ENCODE measurements at regions not wholly inside any gene's neighbourhood (a gene's known extent, or its start where the extent isn't known, plus 50 kb on each side); places are given as distances from the start of the nearest gene placed in this dataset.

DNA sequence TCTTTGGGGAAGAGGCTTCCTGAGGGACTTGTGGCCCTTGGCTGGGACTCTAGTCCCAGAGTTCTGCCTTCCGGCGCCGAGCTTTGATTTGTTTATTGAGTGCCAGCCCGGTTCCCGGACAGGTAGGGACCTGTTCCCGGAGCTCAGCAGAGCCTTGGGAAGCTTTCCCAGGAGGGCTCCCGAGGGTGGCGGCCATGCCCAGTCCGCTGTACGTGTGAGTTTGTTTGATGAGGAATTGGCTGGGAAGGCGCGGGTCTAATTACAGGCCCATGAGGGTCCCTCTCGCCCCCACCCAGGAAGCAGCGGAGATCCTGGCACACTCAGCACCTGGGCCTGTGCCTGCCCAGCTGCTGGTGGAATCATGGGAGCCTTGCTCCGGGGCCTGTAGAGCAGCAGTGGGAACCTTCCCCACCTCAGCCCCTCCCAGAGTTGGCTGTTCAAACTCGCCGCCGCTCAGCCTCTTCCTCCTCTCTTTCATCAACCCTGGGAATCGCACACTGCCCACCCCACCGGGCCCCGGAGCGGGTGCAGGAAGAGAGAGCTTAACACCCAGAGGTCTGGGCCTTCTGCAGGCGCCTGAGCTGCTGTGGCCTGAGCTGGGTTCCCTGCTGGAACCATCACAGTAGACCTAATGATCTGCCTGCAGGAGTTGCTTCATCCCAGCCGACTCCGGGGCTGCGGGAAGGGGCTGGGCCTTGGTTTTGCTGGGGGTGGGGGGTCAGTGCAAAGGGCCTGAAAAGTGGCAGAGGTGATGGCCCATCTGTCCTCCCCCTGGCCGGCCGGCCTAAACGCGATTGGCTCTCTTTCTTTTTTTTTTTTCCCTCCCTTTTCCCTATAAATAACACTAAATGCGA is 313.7 kb downstream of the SEC14L1 start:
- no peak for DNase-seq (ENCODE audit: low read depth in 2 of 3, low spot score in 1 of 3)

DNA sequence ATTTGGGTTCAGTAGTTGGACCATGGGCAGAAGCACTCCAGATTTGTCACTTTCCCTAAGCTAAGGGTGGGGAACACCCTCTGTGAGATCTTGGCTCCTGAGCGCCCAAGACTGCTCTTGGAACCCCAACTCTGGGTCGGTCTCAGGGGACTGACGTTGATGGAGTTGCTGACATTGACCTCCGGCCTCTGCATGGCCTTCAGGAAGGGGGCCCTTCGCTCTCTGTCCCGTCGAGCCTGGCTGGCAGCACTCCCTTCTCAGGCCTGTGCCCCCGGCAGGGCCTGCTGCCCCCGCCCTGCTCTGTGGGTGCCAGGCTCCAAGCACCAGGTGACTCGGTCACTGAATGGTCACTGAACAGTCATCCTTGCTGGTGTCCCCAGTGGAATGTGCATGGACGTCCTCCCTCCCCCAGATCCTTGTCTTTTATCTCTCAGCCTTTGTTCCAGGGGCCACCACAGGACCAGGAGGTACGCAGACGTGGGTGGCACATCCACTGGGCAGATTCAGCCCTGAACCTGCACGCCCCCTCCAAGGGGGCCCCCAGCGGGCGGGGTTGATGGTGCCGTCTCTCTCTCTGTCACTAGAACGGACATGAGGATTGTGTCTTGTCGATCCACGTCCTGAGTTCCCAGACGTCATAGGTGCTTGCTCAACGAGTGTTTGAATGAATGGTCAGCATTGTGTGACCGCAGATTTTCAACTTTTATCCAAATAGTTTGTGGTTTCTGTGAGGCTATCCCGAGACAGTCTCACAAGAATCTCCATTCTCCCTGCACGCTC is 314.5 kb downstream of the SEC14L1 start:
- DNase-seq (ENCODE audit: low read depth in 2 of 3, low spot score in 1 of 3), result no peak

DNA sequence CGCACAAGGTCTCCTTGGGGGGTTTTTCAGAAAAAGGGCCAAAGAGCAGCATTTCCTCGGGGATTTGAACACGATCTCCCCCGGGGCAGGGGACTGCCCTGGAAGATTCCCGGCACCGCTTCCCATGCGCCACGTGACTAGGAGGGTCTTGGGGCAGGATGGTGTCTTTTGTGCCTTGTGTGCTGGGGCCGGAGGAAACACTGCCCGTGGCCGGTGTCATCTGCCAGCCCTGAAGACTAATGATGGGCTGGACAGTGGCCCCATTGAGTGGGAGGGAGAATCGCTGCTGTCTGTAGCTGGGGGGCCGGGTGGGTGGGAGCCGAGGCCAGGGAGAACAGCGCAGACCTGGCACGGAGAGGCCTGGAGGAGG is 315.1 kb downstream of the SEC14L1 start:
- DNase-seq (ENCODE audit: low read depth in 2 of 3, low spot score in 1 of 3), result no peak

DNA sequence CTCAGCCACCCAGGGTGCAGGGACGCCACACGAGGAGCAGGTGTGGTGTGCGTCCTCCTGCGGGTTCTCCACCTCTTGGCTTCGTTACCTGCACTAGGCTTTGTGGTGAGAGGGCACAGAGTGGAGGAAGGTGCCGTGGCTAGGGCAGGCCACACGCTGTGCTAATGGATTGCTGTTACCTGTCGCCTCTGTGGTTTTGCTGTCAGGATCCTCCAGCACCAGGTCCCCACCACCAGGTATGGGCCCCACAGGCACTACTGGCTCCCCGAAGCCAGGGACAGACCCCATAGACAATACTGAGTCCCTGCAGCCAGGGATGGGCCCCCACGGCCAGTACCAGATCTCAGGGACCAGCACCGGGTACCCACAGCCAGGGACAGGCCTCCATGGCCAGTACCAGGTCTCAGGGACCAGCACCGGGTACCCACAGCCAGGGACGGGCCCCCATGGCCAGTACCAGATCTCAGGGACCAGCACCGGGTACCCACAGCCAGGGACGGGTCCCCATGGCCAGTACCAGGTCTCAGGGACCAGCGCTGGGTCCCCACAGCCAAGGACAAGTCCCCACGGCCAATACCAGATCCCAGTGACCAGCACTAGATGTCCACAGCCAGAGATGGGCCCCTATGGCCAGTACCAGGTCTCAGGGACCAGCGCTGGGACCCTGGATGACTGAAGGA is 315.6 kb downstream of the SEC14L1 start:
- DNase-seq (ENCODE audit: low read depth in 2 of 3, low spot score in 1 of 3), result no peak

DNA sequence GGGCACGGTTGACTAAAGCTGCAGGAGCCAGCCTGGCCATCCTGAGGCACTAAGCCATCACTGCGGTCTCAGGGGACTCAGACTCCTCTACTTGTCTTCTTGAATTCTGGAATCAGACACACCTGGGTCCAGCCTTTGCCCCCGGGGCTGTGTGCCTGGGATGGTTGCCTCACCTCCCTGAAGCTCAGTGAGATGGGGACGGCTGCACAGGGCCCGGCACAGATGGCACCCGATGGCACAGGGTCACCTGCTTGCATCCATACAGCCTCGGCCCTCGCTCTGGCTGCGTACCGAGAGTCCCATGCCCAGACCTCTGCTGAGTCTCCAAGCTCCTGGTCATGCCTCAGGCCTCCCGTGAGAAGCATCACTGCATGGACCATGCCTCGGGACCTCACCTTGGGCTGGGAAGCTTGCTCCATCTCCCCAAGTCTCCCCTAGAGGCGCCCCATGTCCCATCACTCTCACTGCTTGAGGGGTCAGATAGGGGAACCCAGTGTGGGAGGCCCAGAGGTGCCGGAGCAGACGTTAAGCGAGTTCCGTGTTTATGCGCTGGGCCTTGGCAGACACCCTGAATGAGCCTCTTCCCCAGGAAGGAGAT is 316.3 kb downstream of the SEC14L1 start:
- no peak for DNase-seq (ENCODE audit: low read depth in 2 of 3, low spot score in 1 of 3)

DNA sequence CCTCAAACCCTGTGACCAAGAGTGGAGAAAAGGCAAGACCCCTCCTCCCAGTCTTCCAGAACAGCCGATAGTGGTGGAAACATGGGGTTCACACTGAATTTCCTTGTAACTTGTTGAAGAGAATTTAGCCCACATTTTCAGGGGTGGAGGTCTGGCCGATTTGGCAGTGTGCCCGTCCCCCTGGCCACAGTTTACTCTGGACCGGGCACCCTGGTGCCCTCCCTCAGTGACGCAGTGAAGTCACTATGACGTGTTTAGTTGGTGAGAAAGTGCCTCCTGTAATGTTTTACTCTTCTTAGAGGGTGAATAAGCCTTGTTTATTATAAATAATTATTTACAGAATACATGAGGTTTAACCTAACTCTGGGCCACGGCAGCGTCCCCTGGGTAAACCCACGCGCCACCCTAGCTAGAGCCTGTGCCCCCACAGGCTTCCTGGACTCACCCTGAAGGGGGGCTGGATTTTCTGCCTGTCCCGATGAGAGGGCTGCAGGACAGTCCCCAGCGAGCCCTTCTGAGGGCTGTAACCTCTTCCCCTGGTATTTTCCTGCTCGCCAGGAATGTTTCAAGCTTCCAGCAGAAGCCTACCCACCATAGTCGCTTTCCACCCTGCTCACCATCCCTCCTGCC is 316.9 kb downstream of the SEC14L1 start:
- no peak for DNase-seq (ENCODE audit: low read depth in 2 of 3, low spot score in 1 of 3)

DNA sequence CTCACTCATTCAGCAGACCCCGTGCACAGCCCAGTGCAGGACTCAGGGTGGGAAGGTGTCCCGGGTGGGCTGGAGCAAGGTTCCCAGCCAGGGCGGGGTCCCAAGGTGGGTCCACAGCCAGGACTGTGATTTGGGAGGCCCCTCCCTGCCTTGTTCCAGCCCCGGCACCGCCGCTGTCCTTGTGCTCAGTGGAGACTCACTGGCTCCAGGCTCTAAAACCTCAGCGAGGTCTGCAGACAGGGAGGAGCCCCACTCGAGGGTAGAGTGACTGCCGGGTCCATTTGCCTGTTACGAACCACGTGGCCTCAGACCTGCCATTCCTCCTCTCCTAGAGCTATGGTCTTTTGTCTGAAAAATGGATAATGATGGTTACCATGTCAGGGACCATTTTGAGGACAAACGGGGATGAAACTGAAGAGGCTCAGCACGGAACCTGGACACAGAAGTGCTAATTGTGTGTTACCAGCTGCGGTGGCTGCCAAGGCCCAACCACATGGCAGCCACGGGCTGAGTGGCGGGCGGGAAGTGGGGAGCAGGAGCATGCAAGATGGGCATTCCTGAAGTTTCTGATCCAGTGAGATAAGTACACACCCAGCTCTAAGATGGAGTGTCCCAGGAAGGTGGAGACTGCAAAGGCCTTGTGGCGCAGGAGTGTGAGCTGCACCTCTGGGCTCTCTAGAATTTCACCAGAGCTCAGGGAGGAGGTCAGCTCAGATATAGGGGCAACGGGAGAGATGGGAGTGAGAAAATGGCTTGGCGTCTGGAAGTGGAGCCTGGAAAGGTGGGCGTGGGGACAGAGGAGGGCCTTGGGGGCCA is 317.6 kb downstream of the SEC14L1 start:
- DNase-seq (ENCODE audit: low read depth in 2 of 3, low spot score in 1 of 3), result no peak

DNA sequence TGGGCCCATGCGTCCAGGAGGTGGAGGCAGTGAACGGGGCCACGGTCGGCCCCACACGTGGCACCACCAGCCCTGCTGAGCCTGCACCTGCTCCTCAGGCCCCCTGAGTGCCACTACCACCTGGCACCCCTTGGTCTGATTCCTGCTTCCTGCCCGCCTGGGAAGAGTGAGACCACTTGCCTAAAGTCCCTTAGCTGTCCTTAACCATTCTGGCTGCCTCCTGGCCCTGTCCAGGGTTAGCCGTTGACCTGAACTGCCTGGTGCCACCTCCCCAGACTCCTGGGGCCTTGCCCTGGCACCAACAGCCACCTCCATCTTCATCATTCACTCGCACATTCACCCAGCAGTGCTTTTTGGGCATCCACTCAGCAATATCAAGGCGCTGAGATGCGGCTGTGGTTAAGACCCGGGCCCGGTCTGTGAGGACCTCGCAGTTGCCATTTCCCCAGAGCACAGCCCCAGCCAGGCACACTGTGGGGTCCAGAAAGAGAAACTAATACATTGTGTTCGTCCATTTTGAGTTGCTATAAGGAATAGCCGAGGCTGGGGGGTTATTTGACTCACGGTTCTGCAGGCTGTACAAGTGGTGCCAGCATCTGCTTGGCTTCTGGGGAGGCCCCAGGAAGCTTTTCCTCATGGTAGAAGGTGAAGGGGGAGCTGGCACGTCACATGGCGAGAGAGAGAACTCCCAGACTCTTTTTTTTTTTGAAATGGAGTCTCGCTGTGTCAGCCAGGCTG is 318.4 kb downstream of the SEC14L1 start:
- no peak for DNase-seq (ENCODE audit: low read depth in 2 of 3, low spot score in 1 of 3)

DNA sequence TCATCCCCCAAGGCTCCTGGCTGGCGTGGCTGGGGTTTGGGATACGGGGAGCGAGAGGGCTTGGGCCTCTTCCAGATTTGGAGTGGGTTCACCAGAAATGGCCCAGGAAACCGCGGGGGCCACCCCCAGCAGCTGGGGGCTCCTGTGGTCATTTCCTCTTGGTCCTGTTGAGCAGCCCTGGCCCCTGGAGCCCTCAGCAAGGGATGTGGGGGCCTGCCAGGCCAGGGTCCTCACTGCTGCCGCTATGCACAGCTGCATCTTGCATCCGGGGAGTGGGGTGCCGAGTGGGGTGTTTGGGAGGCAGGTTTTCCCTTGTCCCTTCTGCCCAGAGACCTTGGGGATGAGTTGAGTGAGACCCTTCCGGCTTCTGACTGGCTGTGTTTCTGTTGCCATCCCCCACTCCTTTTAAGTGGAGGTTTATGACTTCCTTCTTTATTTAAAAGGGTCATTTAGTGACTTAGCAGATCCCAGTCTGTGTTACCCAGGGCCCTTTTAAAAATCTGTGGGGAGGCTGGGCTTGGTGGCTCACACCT is 319.8 kb downstream of the SEC14L1 start:
- DNase-seq (ENCODE audit: low read depth in 2 of 3, low spot score in 1 of 3), result no peak

DNA sequence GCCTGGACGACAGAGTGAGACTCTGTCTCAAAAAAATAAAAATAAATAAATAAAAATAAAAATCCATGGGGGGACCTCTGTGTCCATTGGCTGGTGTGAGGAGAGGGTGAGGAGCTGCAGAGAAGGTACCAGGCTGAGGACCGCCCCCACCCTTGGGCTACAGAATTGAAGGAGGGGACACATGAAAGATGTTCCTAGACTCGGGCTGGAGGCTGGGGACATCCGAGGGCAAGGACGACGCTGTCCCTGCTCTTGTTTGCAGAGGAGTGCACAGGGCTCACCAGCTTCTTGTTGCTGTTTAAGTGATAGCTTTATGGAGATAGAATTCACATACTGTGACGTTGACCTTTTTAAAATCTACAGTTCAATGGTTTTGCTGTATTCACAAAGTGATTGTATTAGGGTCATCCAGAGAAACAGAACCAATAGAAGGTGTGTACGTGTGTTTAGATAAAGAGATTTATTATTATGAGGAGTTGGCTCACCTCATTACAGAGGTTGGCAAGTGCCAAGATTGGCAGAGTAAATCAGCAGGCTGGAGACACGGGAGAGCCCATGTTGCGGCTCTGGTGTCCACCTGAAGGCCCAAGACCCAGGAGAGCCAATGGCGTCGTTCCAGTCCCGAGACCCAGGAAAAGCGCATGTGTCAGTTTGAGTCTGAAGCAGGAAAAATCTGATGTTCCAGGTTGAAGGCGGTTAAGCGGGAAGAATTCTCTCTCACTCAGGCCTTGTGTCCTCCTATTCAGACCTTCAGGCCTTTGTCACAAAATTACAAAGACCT is 320.7 kb downstream of the SEC14L1 start:
- DNase-seq (ENCODE audit: low read depth in 2 of 3, low spot score in 1 of 3), result no peak

DNA sequence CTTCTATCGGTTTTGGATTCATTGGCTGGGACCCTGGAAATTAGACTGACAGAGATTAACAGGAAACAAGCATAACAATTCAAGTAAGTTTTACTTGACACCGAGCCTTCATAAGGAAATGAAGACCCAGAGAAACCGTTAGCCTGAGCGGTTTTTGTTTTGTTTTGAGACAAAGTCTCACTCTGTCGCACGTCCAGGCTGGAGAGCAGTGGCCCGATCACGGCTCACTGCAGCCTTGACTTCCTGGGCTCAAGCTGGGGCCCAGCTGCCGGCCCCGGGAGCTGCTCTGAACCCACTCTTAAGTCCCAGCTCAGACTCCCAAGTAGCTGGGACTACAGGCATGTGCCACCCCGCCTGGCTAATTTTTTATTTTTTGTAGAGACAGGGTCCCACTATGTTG is 321.3 kb downstream of the SEC14L1 start:
- DNase-seq (ENCODE audit: low read depth in 2 of 3, low spot score in 1 of 3), result no peak

DNA sequence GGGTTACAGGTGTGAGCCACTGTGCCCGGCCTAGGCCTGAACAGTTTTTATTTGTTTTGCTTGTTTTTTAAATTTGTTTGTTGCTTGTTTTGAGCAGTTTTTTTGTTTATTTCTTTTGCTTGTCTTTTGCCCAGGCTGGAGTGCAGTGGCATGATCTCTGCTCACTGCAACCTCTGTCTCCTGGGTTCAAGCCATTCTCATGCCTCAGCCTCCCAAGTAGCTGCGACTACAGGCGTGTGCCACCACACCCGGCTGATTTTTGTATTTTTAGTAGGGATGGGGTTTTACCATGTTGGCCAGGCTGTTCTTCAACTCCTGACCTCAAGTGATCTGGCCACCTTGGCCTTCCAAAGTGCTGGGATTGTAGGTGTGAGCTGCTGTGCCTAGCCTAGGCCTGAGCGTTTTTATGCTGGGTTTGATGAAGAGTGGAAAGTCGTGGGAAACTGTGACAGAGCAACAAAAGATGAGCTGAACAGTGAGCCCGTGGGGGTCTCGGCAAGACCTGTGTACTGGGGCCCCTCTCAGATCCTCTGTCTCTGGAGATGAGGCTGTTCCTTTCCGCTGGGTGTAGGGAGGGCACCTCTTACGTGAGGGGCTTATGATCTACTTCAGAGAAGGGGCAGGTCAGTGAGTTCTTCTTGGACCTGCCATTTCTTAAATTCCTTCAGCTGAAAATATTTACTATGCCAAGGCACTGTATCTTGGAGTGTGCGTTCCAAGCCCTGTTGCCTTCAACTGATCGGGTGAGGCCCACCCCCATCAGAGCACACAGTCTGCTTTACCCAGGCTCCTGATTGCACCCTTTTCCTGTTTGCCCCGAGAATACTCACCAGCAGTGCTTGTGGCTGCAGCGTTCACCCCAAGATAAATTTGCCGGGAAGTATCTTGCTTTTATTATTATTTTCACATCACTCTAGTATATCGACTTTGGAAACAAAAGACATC is 322.1 kb downstream of the SEC14L1 start:
- DNase-seq (ENCODE audit: low read depth in 2 of 3, low spot score in 1 of 3), result no peak

DNA sequence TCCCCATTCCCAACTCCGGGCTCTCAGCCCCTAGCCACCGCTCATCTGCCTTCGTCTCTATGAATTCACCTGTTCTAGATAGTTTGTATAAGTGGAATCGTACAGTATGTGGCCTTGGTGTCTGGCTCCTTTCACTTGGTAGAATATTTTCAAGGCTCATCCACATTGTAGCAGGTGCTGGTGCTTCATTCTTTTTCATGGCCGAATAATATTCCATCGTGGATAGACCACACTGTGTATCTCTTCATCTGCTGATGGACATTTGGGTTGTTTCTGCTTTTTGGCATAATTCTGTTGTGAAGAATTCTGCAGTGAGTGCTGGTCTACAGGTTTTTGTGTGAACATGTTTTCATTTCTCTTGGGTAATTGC is 324.2 kb downstream of the SEC14L1 start:
- no peak for DNase-seq (ENCODE audit: low read depth in 2 of 3, low spot score in 1 of 3)

DNA sequence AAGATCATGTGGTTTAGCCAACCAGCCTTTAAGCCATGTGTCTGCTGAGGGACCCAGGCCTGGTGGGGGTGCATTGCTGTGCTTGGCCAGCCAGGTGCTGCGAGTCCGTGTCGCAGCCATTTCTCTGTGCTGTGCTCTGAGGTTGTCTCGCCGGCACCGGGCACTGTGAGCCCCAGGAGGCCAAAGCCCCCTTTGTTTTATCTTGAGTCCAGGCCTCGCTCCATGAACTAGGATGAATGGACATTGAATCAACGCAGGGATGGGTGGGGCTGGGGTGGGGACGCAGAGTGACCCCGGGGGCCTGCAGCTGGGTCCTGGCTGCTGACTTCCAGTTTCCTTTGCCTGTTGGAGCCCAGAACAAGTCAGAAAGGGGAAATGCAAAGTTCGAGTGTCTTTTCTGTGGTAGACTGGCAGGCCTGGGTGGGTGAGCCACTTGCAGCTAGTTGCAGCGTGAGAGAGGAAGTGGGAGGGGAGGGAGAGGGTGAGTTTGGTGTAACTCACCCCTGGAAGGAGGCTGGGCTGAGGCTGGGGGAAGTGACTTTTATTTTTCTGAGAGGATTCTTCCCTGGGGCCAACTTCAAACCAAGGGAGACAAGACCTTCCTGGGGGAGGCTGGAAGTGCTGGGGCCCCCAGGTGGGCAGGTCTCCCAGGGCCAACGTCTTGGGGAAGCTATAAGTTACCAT is 324.7 kb downstream of the SEC14L1 start:
- DNase-seq (ENCODE audit: low read depth in 2 of 3, low spot score in 1 of 3), result peak in 1 of 3 donors; percentile 68

DNA sequence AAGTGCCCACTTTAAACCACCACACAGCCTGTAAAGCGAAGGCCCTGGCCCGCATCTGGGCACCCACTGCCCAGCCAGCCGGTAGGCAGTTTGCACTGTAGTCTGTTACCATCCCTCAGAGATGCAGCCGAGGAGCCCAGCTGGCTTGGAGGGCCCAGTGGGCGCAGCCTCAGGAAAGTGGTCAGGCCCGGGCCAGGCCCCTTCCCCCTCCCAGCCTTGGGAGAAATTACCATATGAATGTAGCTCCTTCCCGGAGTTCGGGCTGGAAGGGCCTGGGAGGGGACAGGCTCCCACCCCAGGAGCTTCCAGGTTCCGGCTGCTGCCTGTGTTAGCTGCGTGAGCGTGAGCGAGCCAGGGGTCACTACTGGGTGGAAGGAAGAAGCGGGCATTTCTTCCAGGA is 325.4 kb downstream of the SEC14L1 start:
- DNase-seq (ENCODE audit: low read depth in 2 of 3, low spot score in 1 of 3), result no peak

DNA sequence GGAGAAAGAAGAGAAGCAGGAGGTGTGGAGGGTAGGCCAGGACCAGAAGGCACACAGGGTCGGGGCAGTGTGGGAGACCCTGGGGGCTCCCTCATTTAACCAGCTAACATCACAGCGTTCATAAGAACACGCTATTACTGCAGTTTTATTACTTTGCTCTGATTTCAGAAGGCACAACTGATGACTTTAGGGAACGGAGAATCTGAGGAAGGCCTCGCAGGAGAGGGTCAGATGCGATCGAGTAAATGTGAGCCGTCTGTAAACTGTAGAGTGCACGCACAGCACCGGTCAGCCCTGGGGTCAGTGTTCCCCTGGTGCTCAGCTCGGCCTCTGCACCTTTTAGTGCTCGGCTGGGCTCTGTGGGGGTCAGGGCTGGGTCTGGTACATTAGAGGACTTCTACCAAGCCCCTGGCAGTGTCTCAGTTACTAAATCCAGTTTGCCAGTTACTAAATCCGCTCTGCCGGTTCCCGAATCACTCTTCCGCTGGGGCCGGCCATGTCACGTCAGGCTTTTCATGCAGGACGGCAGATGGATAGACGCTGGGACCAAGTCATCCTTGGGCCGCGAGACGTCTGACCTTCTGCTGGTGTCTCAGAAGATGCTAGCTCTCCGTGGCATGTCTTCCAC is 325.9 kb downstream of the SEC14L1 start:
- no peak for DNase-seq (ENCODE audit: low read depth in 2 of 3, low spot score in 1 of 3)
